Lung (tissue), 11 donors: ENCODE measurements at regions not wholly inside any gene's neighbourhood (a gene's known extent, or its start where the extent isn't known, plus 50 kb on each side); places are given as distances from the start of the nearest gene placed in this dataset.

Experiments used
- ATAC-seq: fragments of 200-7000 bp; cut with Tn5 transposase; one replicate; pipeline ENCODE4 v1.9.1; 2020; ENCODE audit warnings: moderate number of reproducible peaks; ENCODE audit not compliant: insufficient read depth, low FRiP score
- DNase-seq, 3 donors: peaks; one replicate each; pipeline ENCODE4 v3.0.0-alpha.2; 2013 to 2017
- H3K27ac ChIP-seq, 2 donors: one replicate each; pipeline ENCODE4 v1.5.1; 2013; ENCODE audit warnings: mild to moderate bottlenecking in 2 of 2, moderate library complexity in 2 of 2, control low read depth in 1 of 2, inconsistent platforms in 1 of 2, low read depth in 1 of 2, low read length in 1 of 2
- H3K27me3 ChIP-seq, 3 donors: one replicate each; pipeline ENCODE4 v1.5.1; 2013; ENCODE audit warnings: low read length in 2 of 3; ENCODE audit not compliant: control insufficient read depth in 3 of 3, insufficient read depth in 3 of 3
- H3K36me3 ChIP-seq, 4 donors: one replicate each; pipeline ENCODE4 v1.5.1; 2013; ENCODE audit warnings: low read length in 4 of 4, mild to moderate bottlenecking in 1 of 4, moderate library complexity in 1 of 4; ENCODE audit not compliant: control insufficient read depth in 4 of 4, insufficient read depth in 4 of 4
- H3K4me1 ChIP-seq, 5 donors: one replicate each; pipeline ENCODE4 v1.5.1; 2013; ENCODE audit warnings: low read length in 5 of 5, mild to moderate bottlenecking in 2 of 5, moderate library complexity in 1 of 5; ENCODE audit not compliant: control insufficient read depth in 5 of 5, insufficient read depth in 5 of 5
- H3K4me3 ChIP-seq: one replicate; pipeline ENCODE4 v1.5.1; 2013; ENCODE audit warnings: mild to moderate bottlenecking, control low read depth, moderate library complexity
- H3K9ac ChIP-seq, 2 donors: one replicate each; pipeline ENCODE4 v1.5.1; 2013; ENCODE audit warnings: low read length in 2 of 2, control low read depth in 1 of 2; ENCODE audit not compliant: insufficient read depth in 1 of 2
- H3K9me3 ChIP-seq, 4 donors: one replicate each; pipeline ENCODE4 v1.5.1; 2013; ENCODE audit warnings: low read length in 3 of 4, mild to moderate bottlenecking in 1 of 4, moderate library complexity in 1 of 4; ENCODE audit not compliant: control insufficient read depth in 4 of 4, insufficient read depth in 3 of 4
- CTCF ChIP-seq: IDR thresholded peaks from 2 replicates; pipeline ENCODE4 v1.5.1; 2012; ENCODE audit warnings: mild to moderate bottlenecking; ENCODE audit errors: control extremely low read depth, extremely low read depth
- WGBS, 2 donors: extraction: QIAGEN DNeasy Blood & Tissue Kit; methylation state at CpG; one replicate each; pipeline ENCODE4 v1.1.7; 2013; 5-methylcytosine and 5-hydroxymethylcytosine counted together
- donor health status: control.
- donor health status: control.
- donor health status: Bipolar disorder and iron deficiency.
- donor health status: healthy.
- donor health status: DM: yes; HTN: yes; CAD: no.

DNA sequence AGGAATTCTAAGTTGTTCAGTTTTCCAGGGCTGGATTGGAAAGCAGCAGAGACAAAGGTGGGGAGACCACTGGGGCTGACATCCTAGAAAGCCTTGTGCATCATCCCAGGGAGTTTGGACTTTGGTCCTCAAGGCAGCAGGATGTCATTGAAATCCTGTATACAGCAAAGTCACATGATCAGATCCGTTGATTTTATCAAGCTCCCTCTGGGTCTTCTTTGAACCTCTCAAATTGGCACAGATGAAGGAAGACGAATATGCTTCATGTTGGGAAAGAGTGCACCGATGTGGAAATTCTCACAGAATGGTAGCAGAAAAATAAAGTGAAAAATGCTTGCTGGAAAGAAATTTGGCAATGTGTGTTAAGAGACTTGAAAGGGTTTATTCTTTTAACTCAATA is 149.8 kb upstream of the TMTC4 start:
- WGBS, 2 donors: 54 to 58% methylated on average over 3 of the region's 3 CpGs
- no peak overlapping the region for H3K27ac ChIP-seq
- no peaks in the 10 kb centered on the region for H3K4me1 ChIP-seq
- no peak overlapping the region for H3K4me3 ChIP-seq
- no peaks in the 10 kb centered on the region for H3K36me3 ChIP-seq
- no peak for TF ChIP-seq CTCF
- no peak overlapping the region for H3K9ac ChIP-seq
- H3K9me3 ChIP-seq: peaks cover 0 to 4% (median 4%) of the 10 kb centered on the region in 4 donors
- no peak for ATAC-seq
- no peak for DNase-seq
- no peaks in the 10 kb centered on the region for H3K27me3 ChIP-seq

DNA sequence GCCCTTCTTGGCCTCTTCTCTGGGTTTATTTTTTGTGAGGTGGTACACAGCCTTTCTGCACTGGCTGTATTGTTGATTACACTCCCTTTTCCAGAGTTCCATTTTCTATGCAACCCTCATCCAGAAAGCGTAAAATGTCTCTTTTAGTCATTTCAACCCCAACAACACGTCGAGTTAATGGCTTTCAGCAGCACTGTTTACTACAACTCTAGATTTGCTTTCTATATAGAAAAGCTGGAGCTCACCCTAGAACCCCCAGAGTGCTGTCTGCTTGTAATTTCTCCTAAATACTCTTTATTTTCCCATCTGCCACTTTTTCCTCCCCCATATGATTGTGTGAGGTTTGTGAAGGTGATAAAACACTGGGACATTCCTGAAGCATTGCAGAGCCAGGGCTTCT is 148.9 kb upstream of the TMTC4 start:
- WGBS, 2 donors: 74 to 81% methylated on average over 3 of the region's 3 CpGs
- no peak for DNase-seq
- no peak for TF ChIP-seq CTCF
- Histone ChIP-seq H3K9me3 (peaks cover 0 to 6% (median 0%) of the 10 kb centered on the region in 4 donors), H3K4me1 (no peaks in the 10 kb centered on the region), H3K4me3 (no peak overlapping the region), H3K36me3 (no peaks in the 10 kb centered on the region), H3K27ac (no peak overlapping the region), H3K27me3 (no peaks in the 10 kb centered on the region), H3K9ac (no peak overlapping the region)
- no peak for ATAC-seq

GRCh38 chr13:100822871-100823443 is 148.4 kb upstream of the TMTC4 start:
- no peaks in the 10 kb centered on the region for H3K36me3 ChIP-seq
- ATAC-seq (no peak), DNase-seq (no peak)
- peaks cover 0 to 6% (median 0%) of the 10 kb centered on the region in 4 donors for H3K9me3 ChIP-seq
- H3K4me3 ChIP-seq: no peak overlapping the region
- no peak for TF ChIP-seq CTCF
- no peaks in the 10 kb centered on the region for H3K4me1 ChIP-seq
- no peak overlapping the region for H3K9ac ChIP-seq
- 90 to 93% methylated on average over 6 of the region's 6 CpGs for WGBS, 2 donors
- H3K27me3 ChIP-seq: no peaks in the 10 kb centered on the region
- no peak overlapping the region for H3K27ac ChIP-seq

DNA sequence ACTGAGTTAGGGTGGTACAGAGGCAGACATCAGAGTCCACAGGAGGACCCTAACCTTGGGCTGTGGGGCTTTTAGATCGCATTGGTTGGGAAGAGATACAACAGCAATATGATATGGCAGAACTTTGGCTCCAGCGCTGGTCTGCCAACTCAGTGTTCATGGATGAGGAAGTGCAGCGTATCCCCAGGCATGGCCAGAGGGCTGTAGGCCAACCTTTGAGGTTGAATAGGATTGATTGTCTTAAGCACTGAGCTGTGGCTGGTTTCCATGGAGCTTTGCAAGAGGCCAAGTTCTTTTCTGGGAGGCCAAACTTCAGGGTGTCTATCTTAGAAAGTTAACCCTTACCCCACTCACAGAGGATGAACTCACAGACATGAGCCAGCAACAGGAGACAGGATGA is 144.1 kb upstream of the TMTC4 start:
- Histone ChIP-seq H3K27me3 (no peaks in the 10 kb centered on the region), H3K4me1 (no peaks in the 10 kb centered on the region), H3K9me3 (peaks cover 0 to 7% (median 3%) of the 10 kb centered on the region in 4 donors), H3K4me3 (no peak overlapping the region), H3K27ac (no peak overlapping the region), H3K36me3 (no peaks in the 10 kb centered on the region), H3K9ac (no peak overlapping the region)
- no peak for TF ChIP-seq CTCF
- DNase-seq (peak in 1 of 3 donors; percentile 3), ATAC-seq (no peak)
- WGBS, 2 donors: 69 to 74% methylated on average over 3 of the region's 3 CpGs
